ENCODE measurements at regions not wholly inside any gene's neighbourhood (a gene's known extent, or its start where the extent isn't known, plus 50 kb on each side); places are given as distances from the start of the nearest gene placed in this dataset.

GRCh38 chr6:145009711-145010110 is 724.6 kb downstream of the UTRN start:
- TF ChIP-seq SP1 (IDR thresholded peaks at IDR 0.05) (no peak), L3MBTL2 (conservative IDR thresholded peaks at IDR 0.05) (no peak), PKNOX1 (IDR thresholded peaks at IDR 0.05) (no peak), SUZ12 (IDR thresholded peaks at IDR 0.05) (no peak), ZNF384 (IDR thresholded peaks at IDR 0.05) (no peak), HDGF (IDR thresholded peaks at IDR 0.05; ENCODE audit: borderline replicate concordance) (no peak), LEF1 (IDR thresholded peaks at IDR 0.05; ENCODE audit: borderline replicate concordance) (no peak), ELF4 (IDR thresholded peaks at IDR 0.05) (no peak), CTBP1 (IDR thresholded peaks at IDR 0.05; ENCODE audit: borderline replicate concordance) (no peak), FOXK2 (IDR thresholded peaks at IDR 0.05) (no peak), FOXM1 (IDR thresholded peaks at IDR 0.05; ENCODE audit: borderline replicate concordance) (no peak)
